ENCODE measurements at regions not wholly inside any gene's neighbourhood (a gene's known extent, or its start where the extent isn't known, plus 50 kb on each side); places are given as distances from the start of the nearest gene placed in this dataset.

GRCh38 chr6:23277521-23278179, 708.3 kb downstream of the HDGFL1 start:
- Histone ChIP-seq H3K14ac (ENCODE audit: low read length in 2 of 2) (no peak overlapping the region), H3K27me3 (ENCODE audit: control insufficient read depth in 1 of 2, insufficient read depth in 1 of 2, low read length in 2 of 2) (no peaks in the 10 kb centered on the region), H2BK15ac (ENCODE audit: low read depth, poor library complexity, severe bottlenecking) (no peak overlapping the region), H3K36me3 (ENCODE audit: control insufficient read depth in 1 of 2, insufficient read depth in 2 of 2, low read depth in 1 of 2, low read length in 2 of 2) (no peaks in the 10 kb centered on the region), H3K27ac (ENCODE audit: low read length, poor library complexity, severe bottlenecking) (no peak overlapping the region), H3K4me3 (ENCODE audit: insufficient read depth in 1 of 2, low read depth in 1 of 2, low read length in 2 of 2) (no peak overlapping the region), H3K79me1 (replicated peaks; ENCODE audit: low read length, poor library complexity, severe bottlenecking) (no peaks in the 10 kb centered on the region), H3K18ac (ENCODE audit: low read depth in 1 of 2, low read length in 2 of 2) (no peak overlapping the region), H2BK12ac (ENCODE audit: low read length in 2 of 2) (no peak overlapping the region), H3K9ac (ENCODE audit: low read length) (no peak overlapping the region), H3K4ac (ENCODE audit: low read depth in 1 of 2, low read length in 2 of 2) (no peak overlapping the region), H2AK5ac (ENCODE audit: low read length, severe bottlenecking) (no peak overlapping the region), H4K8ac (ENCODE audit: low read length) (no peak overlapping the region), H2BK120ac (ENCODE audit: low read depth, low read length) (no peak overlapping the region), H3K9me3 (ENCODE audit: control insufficient read depth, low read length) (no peaks in the 10 kb centered on the region), H2AFZ (ENCODE audit: low read depth, low read length) (no peak overlapping the region), H2BK5ac (ENCODE audit: low read depth, low read length, poor library complexity, severe bottlenecking) (no peak overlapping the region), H3K4me1 (ENCODE audit: control insufficient read depth, insufficient read depth, low read depth, low read length) (no peaks in the 10 kb centered on the region), H3K4me2 (ENCODE audit: low read length, poor library complexity, severe bottlenecking) (no peak overlapping the region), H3K23ac (ENCODE audit: low read length in 2 of 2) (no peak overlapping the region), H4K91ac (ENCODE audit: low read length) (no peak overlapping the region)
- DNase-seq, result no peak
- WGBS, result 0% methylated on average over 1 of the region's 4 CpGs

DNA sequence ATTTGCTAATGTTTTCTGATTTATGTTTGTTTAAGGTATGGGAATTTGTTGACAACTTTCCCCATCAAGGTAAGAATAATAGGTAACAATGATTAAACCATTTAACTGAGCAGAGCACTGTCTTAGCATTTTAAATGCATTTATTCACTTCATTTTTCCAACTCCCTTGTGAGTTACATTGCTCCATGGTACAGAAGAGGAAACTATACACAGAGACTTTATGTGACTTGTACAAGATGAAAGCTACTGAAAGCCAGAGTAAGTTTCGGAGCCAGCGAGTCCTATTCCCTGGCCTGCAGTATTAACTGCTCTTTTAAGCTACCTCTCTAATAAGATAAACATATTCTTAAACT, 708.8 kb downstream of the HDGFL1 start:
- H3K18ac ChIP-seq (ENCODE audit: low read depth in 1 of 2, low read length in 2 of 2), result no peak overlapping the region
- H4K8ac ChIP-seq (ENCODE audit: low read length), result no peak overlapping the region

GRCh38 chr6:23280437-23280836, 711.1 kb downstream of the HDGFL1 start:
- Histone ChIP-seq H2AK5ac (ENCODE audit: low read length, severe bottlenecking) (no peak overlapping the region), H3K23ac (ENCODE audit: low read length in 2 of 2) (no peak overlapping the region), H3K4ac (ENCODE audit: low read depth in 1 of 2, low read length in 2 of 2) (no peak overlapping the region), H2BK5ac (ENCODE audit: low read depth, low read length, poor library complexity, severe bottlenecking) (no peak overlapping the region), H3K79me1 (replicated peaks; ENCODE audit: low read length, poor library complexity, severe bottlenecking) (no peaks in the 10 kb centered on the region), H3K14ac (ENCODE audit: low read length in 2 of 2) (no peak overlapping the region), H3K9me3 (ENCODE audit: control insufficient read depth, low read length) (no peaks in the 10 kb centered on the region), H3K27ac (ENCODE audit: low read length, poor library complexity, severe bottlenecking) (no peak overlapping the region), H3K36me3 (ENCODE audit: control insufficient read depth in 1 of 2, insufficient read depth in 2 of 2, low read depth in 1 of 2, low read length in 2 of 2) (no peaks in the 10 kb centered on the region), H3K4me3 (ENCODE audit: insufficient read depth in 1 of 2, low read depth in 1 of 2, low read length in 2 of 2) (no peak overlapping the region), H3K18ac (ENCODE audit: low read depth in 1 of 2, low read length in 2 of 2) (no peak overlapping the region), H2AFZ (ENCODE audit: low read depth, low read length) (no peak overlapping the region), H3K9ac (ENCODE audit: low read length) (no peak overlapping the region), H4K91ac (ENCODE audit: low read length) (no peak overlapping the region), H3K27me3 (ENCODE audit: control insufficient read depth in 1 of 2, insufficient read depth in 1 of 2, low read length in 2 of 2) (no peaks in the 10 kb centered on the region), H2BK15ac (ENCODE audit: low read depth, poor library complexity, severe bottlenecking) (no peak overlapping the region), H2BK120ac (ENCODE audit: low read depth, low read length) (no peak overlapping the region), H4K8ac (ENCODE audit: low read length) (no peak overlapping the region), H2BK12ac (ENCODE audit: low read length in 2 of 2) (no peak overlapping the region), H3K4me1 (ENCODE audit: control insufficient read depth, insufficient read depth, low read depth, low read length) (no peaks in the 10 kb centered on the region), H3K4me2 (ENCODE audit: low read length, poor library complexity, severe bottlenecking) (no peak overlapping the region)
- 67% methylated on average over 1 of the region's 2 CpGs for WGBS
- DNase-seq, result no peak

More for the DNA sequence above, 708.8 kb downstream of the HDGFL1 start:
- no peak for DNase-seq
- Histone ChIP-seq H2BK15ac (ENCODE audit: low read depth, poor library complexity, severe bottlenecking) (no peak overlapping the region), H3K36me3 (ENCODE audit: control insufficient read depth in 1 of 2, insufficient read depth in 2 of 2, low read depth in 1 of 2, low read length in 2 of 2) (no peaks in the 10 kb centered on the region), H2BK12ac (ENCODE audit: low read length in 2 of 2) (no peak overlapping the region), H3K79me1 (replicated peaks; ENCODE audit: low read length, poor library complexity, severe bottlenecking) (no peaks in the 10 kb centered on the region), H3K9ac (ENCODE audit: low read length) (no peak overlapping the region), H3K23ac (ENCODE audit: low read length in 2 of 2) (no peak overlapping the region), H2BK120ac (ENCODE audit: low read depth, low read length) (no peak overlapping the region), H3K4ac (ENCODE audit: low read depth in 1 of 2, low read length in 2 of 2) (no peak overlapping the region), H2AFZ (ENCODE audit: low read depth, low read length) (no peak overlapping the region), H2BK5ac (ENCODE audit: low read depth, low read length, poor library complexity, severe bottlenecking) (no peak overlapping the region), H3K4me2 (ENCODE audit: low read length, poor library complexity, severe bottlenecking) (no peak overlapping the region), H4K91ac (ENCODE audit: low read length) (no peak overlapping the region), H3K27ac (ENCODE audit: low read length, poor library complexity, severe bottlenecking) (no peak overlapping the region), H3K27me3 (ENCODE audit: control insufficient read depth in 1 of 2, insufficient read depth in 1 of 2, low read length in 2 of 2) (no peaks in the 10 kb centered on the region), H3K4me3 (ENCODE audit: insufficient read depth in 1 of 2, low read depth in 1 of 2, low read length in 2 of 2) (no peak overlapping the region), H2AK5ac (ENCODE audit: low read length, severe bottlenecking) (no peak overlapping the region), H3K4me1 (ENCODE audit: control insufficient read depth, insufficient read depth, low read depth, low read length) (no peaks in the 10 kb centered on the region), H3K14ac (ENCODE audit: low read length in 2 of 2) (no peak overlapping the region), H3K9me3 (ENCODE audit: control insufficient read depth, low read length) (no peaks in the 10 kb centered on the region)
- WGBS, result 85% methylated on average over 2 of the region's 2 CpGs

GRCh38 chr6:23282252-23283021, 713.1 kb downstream of the HDGFL1 start:
- Histone ChIP-seq H3K79me1 (replicated peaks; ENCODE audit: low read length, poor library complexity, severe bottlenecking) (no peaks in the 10 kb centered on the region), H3K27me3 (ENCODE audit: control insufficient read depth in 1 of 2, insufficient read depth in 1 of 2, low read length in 2 of 2) (no peaks in the 10 kb centered on the region), H2BK15ac (ENCODE audit: low read depth, poor library complexity, severe bottlenecking) (no peak overlapping the region), H3K27ac (ENCODE audit: low read length, poor library complexity, severe bottlenecking) (no peak overlapping the region), H3K23ac (ENCODE audit: low read length in 2 of 2) (no peak overlapping the region), H3K9ac (ENCODE audit: low read length) (no peak overlapping the region), H4K91ac (ENCODE audit: low read length) (no peak overlapping the region), H3K36me3 (ENCODE audit: control insufficient read depth in 1 of 2, insufficient read depth in 2 of 2, low read depth in 1 of 2, low read length in 2 of 2) (no peaks in the 10 kb centered on the region), H2AK5ac (ENCODE audit: low read length, severe bottlenecking) (no peak overlapping the region), H3K14ac (ENCODE audit: low read length in 2 of 2) (no peak overlapping the region), H3K4me1 (ENCODE audit: control insufficient read depth, insufficient read depth, low read depth, low read length) (no peaks in the 10 kb centered on the region), H2BK5ac (ENCODE audit: low read depth, low read length, poor library complexity, severe bottlenecking) (no peak overlapping the region), H2AFZ (ENCODE audit: low read depth, low read length) (no peak overlapping the region), H2BK12ac (ENCODE audit: low read length in 2 of 2) (no peak overlapping the region), H3K4me2 (ENCODE audit: low read length, poor library complexity, severe bottlenecking) (no peak overlapping the region), H3K9me3 (ENCODE audit: control insufficient read depth, low read length) (no peaks in the 10 kb centered on the region), H3K18ac (ENCODE audit: low read depth in 1 of 2, low read length in 2 of 2) (no peak overlapping the region), H3K4ac (ENCODE audit: low read depth in 1 of 2, low read length in 2 of 2) (no peak overlapping the region), H2BK120ac (ENCODE audit: low read depth, low read length) (no peak overlapping the region), H4K8ac (ENCODE audit: low read length) (no peak overlapping the region), H3K4me3 (ENCODE audit: insufficient read depth in 1 of 2, low read depth in 1 of 2, low read length in 2 of 2) (no peak overlapping the region)
- DNase-seq, result no peak
- 90% methylated on average over 7 of the region's 10 CpGs for WGBS
